GM12874 (cell line): ENCODE measurements at regions not wholly inside any gene's neighbourhood (a gene's known extent, or its start where the extent isn't known, plus 50 kb on each side); places are given as distances from the start of the nearest gene placed in this dataset.

Source experiments
- CTCF ChIP-seq: IDR thresholded peaks from 2 replicates; pipeline ENCODE4 v1.5.1; 2011; ENCODE audit warnings: low read depth, mild to moderate bottlenecking, control low read depth, low read length, moderate library complexity; ENCODE audit not compliant: insufficient read depth

- TF ChIP-seq CTCF, result no peak
These were observed 397.6 kb upstream of the THBS1 start for GRCh38 chr15:39183164-39183881.

GRCh38 chr15:39184701-39185390, 396.0 kb upstream of the THBS1 start:
- TF ChIP-seq CTCF, result no peak

DNA sequence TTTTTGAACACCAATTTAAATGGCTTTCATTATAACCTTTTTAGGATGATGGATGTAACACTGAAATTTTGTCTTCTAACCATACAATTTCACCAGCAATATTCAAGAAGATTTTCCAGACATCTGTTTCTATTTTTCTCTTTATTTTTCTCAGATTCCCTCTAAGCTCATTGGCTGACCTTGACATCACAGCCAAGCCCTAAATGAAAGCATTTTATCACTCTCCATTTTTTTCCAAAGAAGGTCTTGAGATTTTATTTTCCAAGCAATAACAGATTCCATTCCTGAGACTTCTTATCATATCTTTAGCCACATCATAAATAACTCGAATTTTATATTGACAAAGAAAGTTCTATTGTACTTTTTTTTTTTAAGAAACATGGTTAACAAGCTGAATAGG, 392.6 kb upstream of the THBS1 start:
- no peak for TF ChIP-seq CTCF

GRCh38 chr15:39188930-39189329, 391.9 kb upstream of the THBS1 start:
- TF ChIP-seq CTCF, result no peak

DNA sequence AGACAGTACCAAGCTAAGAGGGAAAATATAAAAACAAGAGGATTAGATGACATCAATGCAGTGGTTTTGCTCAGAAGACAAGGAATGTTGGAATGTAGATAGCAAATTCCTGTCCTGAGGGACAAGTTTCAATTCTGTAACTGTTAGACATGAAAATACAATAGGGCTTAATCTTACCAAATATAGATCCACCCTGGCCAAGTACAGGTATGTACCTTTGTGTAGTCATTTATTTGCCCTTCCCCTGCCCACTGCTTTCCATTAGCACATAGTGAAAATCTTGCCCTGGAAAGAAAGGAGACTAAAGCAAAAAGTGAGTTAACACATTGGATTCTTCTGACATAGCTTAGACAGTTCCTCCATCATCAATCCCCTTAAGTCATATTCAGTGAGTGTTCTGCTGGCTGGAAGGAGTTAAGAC, 389.0 kb upstream of the THBS1 start:
- TF ChIP-seq CTCF, result no peak

DNA sequence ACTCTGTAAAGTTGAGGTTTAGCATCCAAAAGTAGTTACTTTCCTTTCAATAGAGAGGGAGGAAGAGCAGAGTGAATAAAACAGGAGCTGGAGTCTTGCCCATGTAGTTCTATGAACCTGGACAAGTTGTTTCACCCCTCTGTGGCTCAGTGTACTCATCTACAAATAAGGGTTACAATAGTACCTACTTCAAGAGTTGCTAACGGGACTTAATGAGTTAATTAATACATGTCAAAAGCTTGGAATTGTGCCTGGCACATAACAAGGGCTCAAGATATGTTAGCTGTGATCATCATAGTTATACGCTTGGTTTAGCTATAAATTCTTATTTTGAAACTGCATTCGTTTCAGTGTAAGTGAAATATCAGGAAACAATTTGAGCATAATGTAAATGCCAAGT, 388.5 kb upstream of the THBS1 start:
- TF ChIP-seq CTCF, result no peak

DNA sequence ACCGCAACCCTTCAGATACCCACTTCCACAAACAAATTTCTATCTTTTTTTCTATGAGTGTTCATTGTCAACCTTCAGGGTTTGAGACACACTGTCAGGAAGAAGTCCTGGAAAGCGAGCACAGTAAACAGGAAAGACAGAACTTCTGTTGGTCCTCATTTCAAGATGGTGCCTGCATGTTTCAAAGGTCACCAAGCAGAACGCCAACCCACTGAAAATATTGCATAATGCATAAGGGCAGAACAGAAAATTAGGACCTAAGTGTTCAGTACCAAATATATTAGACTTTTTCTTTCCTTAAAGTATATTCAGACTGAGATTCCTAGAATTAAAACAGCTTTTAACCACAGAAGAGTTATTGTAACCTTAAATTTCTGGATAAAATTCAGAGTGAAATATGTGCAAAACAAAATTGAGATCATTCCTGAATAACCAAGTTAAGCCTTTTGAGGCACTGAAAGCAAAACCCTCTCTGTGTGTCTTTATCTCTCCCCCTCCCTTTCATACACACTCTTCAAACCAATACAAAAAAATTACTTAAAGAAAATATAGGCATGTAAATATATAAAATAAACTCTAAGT, 387.8 kb upstream of the THBS1 start:
- no peak for TF ChIP-seq CTCF
